OCI-LY7 (cell line): ENCODE measurements at regions not wholly inside any gene's neighbourhood (a gene's known extent, or its start where the extent isn't known, plus 50 kb on each side); places are given as distances from the start of the nearest gene placed in this dataset.

ENCODE experiments used
- BruUV-seq: library from RNA; stranded (reverse); fragments of 400-500 nt; replicated peaks from 2 replicates; lab custom pipeline; 2021; lab: Mats Ljungman, UMichigan
- CTCF ChIA-PET: fragments of 300-600 bp; sonication (Branson Sonifier 250); formaldehyde crosslinking; loops from one replicate; lab custom pipeline; 2022; ENCODE audit warnings: antibody characterized with exemption; ENCODE audit not compliant: unreplicated experiment; lab: Charles Lee
- POLR2A ChIA-PET: fragments of 300-600 bp; sonication (Branson Sonifier 250); formaldehyde crosslinking; loops from one replicate; lab custom pipeline; 2022; ENCODE audit warnings: antibody characterized with exemption; lab: Charles Lee
- DNase-seq: peaks from one replicate; pipeline ENCODE4 v3.0.0-alpha.2; 2015; ENCODE audit warnings: low spot score
- H2AFZ ChIP-seq: fragments of 200-600 bp; sonication (generic), shearing (Covaris generic); 2 replicates; pipeline ENCODE4 v1.6.1; 2014; ENCODE audit warnings: mild to moderate bottlenecking, antibody characterized with exemption, low read length, moderate library complexity
- H3K27ac ChIP-seq: fragments of 200-600 bp; sonication (generic); 2 replicates; pipeline ENCODE4 v1.5.1; 2014; ENCODE audit warnings: mixed run types, low read depth, mild to moderate bottlenecking, moderate library complexity, low read length, inconsistent platforms; ENCODE audit not compliant: poor library complexity, severe bottlenecking
- H3K36me3 ChIP-seq: fragments of 200-600 bp; sonication (generic); 2 replicates; pipeline ENCODE4 v1.6.1; 2014; ENCODE audit warnings: mild to moderate bottlenecking, antibody characterized with exemption, low read length, moderate library complexity, mixed read lengths; ENCODE audit not compliant: insufficient read depth
- H3K4me1 ChIP-seq: fragments of 200-600 bp; sonication (generic); 2 replicates; pipeline ENCODE4 v1.5.1; 2014; ENCODE audit warnings: mild to moderate bottlenecking, low read length; ENCODE audit not compliant: insufficient read depth, poor library complexity, severe bottlenecking
- H3K4me2 ChIP-seq: fragments of 200-600 bp; sonication (generic); 2 replicates; pipeline ENCODE4 v1.6.1; 2014; ENCODE audit warnings: mild to moderate bottlenecking, low read length
- H3K4me3 ChIP-seq: fragments of 200-600 bp; sonication (generic); 2 replicates; pipeline ENCODE4 v1.5.1; 2014; ENCODE audit warnings: mild to moderate bottlenecking, low read depth, low read length; ENCODE audit not compliant: poor library complexity, severe bottlenecking
- H3K79me2 ChIP-seq: fragments of 200-600 bp; sonication (generic); 2 replicates; pipeline ENCODE4 v1.6.1; 2016; ENCODE audit warnings: low read depth, mild to moderate bottlenecking, low read length, moderate library complexity, mixed read lengths; ENCODE audit not compliant: insufficient read depth
- H3K9me2 ChIP-seq: fragments of 200-600 bp; sonication (generic); 2 replicates; pipeline ENCODE4 v1.6.1; 2016; ENCODE audit warnings: mild to moderate bottlenecking, low read length, mixed read lengths; ENCODE audit not compliant: insufficient read depth
- H3K9me3 ChIP-seq: fragments of 200-600 bp; sonication (generic); 2 replicates; pipeline ENCODE4 v1.6.1; 2014; ENCODE audit warnings: mild to moderate bottlenecking, mixed run types, low read length, mixed read lengths
- H4K20me1 ChIP-seq: fragments of 200-600 bp; sonication (generic); 2 replicates; pipeline ENCODE4 v1.6.1; 2014; ENCODE audit warnings: mild to moderate bottlenecking, antibody characterized with exemption, low read length, moderate library complexity, mixed read lengths; ENCODE audit not compliant: insufficient read depth
- EZH2phosphoT487 ChIP-seq: fragments of 200-600 bp; sonication (generic); IDR thresholded peaks from 2 replicates; pipeline ENCODE4 v1.6.1; 2018; ENCODE audit warnings: low read depth, borderline replicate concordance, mild to moderate bottlenecking, mixed run types, antibody characterized with exemption, low read length, moderate library complexity, mixed read lengths
- intact Hi-C: fragments of 100-400 bp; cut with micrococcal nuclease; formaldehyde crosslinking; loops from one replicate; pipeline ENCODE4 v1.10.0; 2022; ENCODE audit not compliant: unreplicated experiment
- TF ChIP-seq, protein P1 (sequence below): fragments of 200-600 bp; sonication (generic); conservative IDR thresholded peaks from 2 replicates; pipeline ENCODE4 v1.5.1; 2014; ENCODE audit warnings: mild to moderate bottlenecking, antibody characterized with exemption, low read length, moderate library complexity, mixed read lengths

DNA sequence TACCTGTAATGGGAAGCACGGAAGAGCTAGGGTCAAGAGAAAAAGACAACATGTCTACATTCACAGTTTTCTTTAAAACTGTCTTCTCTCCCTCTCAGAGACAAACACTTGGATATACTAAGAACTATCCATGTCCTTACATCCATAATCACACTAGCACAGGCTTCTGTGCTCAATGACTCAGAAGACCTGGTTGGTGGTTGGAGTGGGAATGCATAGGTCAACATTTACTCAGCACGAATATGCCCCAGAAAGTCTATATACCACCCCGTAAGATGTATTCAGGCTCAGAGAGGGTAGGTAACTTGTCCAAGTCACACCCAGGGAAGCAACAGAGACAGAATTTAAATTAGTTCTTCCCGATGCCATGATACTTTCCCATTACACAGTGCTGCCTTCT, 891.1 kb downstream of the TUSC7 start:
- H3K4me2 ChIP-seq: no peak overlapping the region
- CTCF ChIA-PET: no interaction called here
- no peaks in the 10 kb centered on the region for H4K20me1 ChIP-seq
- no TSS peak for BruUV-seq
- H3K36me3 ChIP-seq: no peaks in the 10 kb centered on the region
- no peaks in the 10 kb centered on the region for H3K79me2 ChIP-seq
- no peak overlapping the region for H3K27ac ChIP-seq
- H2AFZ ChIP-seq: no peak overlapping the region
- no peak overlapping the region for H3K4me3 ChIP-seq
- POLR2A ChIA-PET: interaction anchor here (0.6 to 1.8 kb wide), 5 partner anchors 8 to 120 kb away, joined by 3 to 10 read pairs (median 6); no protein-coding TSS in a partner anchor
- no peaks in the 10 kb centered on the region for H3K9me3 ChIP-seq
- peaks cover 26% of the 10 kb centered on the region for H3K4me1 ChIP-seq
- TF ChIP-seq, protein P1, sequence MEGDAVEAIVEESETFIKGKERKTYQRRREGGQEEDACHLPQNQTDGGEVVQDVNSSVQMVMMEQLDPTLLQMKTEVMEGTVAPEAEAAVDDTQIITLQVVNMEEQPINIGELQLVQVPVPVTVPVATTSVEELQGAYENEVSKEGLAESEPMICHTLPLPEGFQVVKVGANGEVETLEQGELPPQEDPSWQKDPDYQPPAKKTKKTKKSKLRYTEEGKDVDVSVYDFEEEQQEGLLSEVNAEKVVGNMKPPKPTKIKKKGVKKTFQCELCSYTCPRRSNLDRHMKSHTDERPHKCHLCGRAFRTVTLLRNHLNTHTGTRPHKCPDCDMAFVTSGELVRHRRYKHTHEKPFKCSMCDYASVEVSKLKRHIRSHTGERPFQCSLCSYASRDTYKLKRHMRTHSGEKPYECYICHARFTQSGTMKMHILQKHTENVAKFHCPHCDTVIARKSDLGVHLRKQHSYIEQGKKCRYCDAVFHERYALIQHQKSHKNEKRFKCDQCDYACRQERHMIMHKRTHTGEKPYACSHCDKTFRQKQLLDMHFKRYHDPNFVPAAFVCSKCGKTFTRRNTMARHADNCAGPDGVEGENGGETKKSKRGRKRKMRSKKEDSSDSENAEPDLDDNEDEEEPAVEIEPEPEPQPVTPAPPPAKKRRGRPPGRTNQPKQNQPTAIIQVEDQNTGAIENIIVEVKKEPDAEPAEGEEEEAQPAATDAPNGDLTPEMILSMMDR: no peak
- TF ChIP-seq EZH2phosphoT487: no peak
- intact Hi-C loops: loop anchor here (5.0 kb wide), 2 partner anchors 377 to 397 kb away; no protein-coding TSS in a partner anchor
- H3K9me2 ChIP-seq: no peaks in the 10 kb centered on the region
- no peak for DNase-seq

DNA sequence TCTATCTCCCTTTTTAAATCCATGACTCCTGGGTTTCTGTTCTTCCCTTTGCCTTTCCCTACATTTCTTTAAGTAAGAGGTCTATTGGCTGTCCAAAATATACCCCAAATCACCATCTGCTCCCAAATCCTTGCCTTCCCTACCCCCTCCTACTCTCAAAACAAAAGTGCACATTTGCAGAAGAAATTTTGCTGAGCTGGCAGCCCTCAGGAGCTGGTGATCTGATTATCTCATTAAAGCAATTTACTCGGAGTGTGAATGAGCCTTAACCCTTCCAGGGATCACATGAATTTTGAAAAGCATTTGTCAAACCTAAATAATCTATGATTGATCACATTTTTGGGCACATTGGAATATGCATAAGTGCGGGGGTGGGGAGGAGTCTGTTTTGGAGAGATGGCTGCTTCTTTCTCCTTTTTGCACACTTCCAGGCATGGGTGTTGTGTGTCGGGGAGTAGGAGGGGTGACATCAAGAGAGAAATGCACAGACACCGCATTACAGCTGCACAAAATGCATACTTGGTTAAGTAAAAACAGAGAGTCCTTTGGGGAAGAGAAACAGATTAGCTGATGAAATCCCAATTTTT, 892.6 kb downstream of the TUSC7 start:
- no TSS peak for BruUV-seq
- Histone ChIP-seq H3K9me2 (no peaks in the 10 kb centered on the region), H3K9me3 (no peaks in the 10 kb centered on the region), H4K20me1 (no peaks in the 10 kb centered on the region), H3K27ac (no peak overlapping the region), H3K79me2 (no peaks in the 10 kb centered on the region), H3K4me1 (peaks cover 26% of the 10 kb centered on the region), H3K4me2 (0 out of 2 replicates have a peak overlapping the region, but pooled peaks have one; percentile 15), H2AFZ (no peak overlapping the region), H3K4me3 (no peak overlapping the region), H3K36me3 (no peaks in the 10 kb centered on the region)
- DNase-seq: no peak
- no peak for TF ChIP-seq EZH2phosphoT487
- TF ChIP-seq, protein P1: no peak
- intact Hi-C loops: loop anchor here (5.0 kb wide), 2 partner anchors 375 to 395 kb away; no protein-coding TSS in a partner anchor
- ChIA-PET POLR2A (interaction anchor here (0.9 to 1.8 kb wide), 5 partner anchors 14 to 378 kb away, joined by 3 to 8 read pairs (median 4); no protein-coding TSS in a partner anchor), CTCF (no interaction called here)

DNA sequence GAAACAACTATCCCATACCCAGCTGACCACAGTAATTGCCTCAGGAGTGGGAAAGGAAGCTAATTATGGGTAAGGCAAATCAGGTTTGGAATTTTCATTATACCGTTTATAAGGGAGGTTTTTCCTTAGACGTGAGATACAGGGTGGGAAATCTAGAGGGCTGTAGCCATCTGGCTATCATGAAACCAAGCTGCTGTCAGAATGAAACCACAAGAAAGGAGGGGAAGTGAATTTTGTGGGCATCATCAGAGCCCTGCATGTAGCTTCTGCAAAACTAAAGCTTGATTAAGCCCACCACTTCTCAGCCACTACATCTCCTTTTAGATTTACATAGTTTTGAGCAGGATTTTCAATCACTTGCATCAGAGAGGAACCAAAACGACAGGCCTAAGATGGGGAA, 893.5 kb downstream of the TUSC7 start:
- TF ChIP-seq, protein P1: no peak
- TF ChIP-seq EZH2phosphoT487: no peak
- Histone ChIP-seq H3K4me3 (no peak overlapping the region), H4K20me1 (no peaks in the 10 kb centered on the region), H3K9me2 (no peaks in the 10 kb centered on the region), H3K4me2 (peak overlapping the region; percentile 55), H3K79me2 (no peaks in the 10 kb centered on the region), H3K36me3 (no peaks in the 10 kb centered on the region), H3K4me1 (peaks cover 26% of the 10 kb centered on the region), H3K27ac (peak overlapping the region; percentile 40), H2AFZ (no peak overlapping the region), H3K9me3 (no peaks in the 10 kb centered on the region)
- ChIA-PET POLR2A (interaction anchor here (0.7 to 2.1 kb wide), 6 partner anchors 9 to 118 kb away, joined by 3 to 8 read pairs (median 4); no protein-coding TSS in a partner anchor), CTCF (no interaction called here)
- BruUV-seq: no TSS peak
- peak; percentile 52 for DNase-seq
- intact Hi-C loops: loop anchor here (5.0 kb wide), 2 partner anchors 374 to 394 kb away; no protein-coding TSS in a partner anchor
